Endodermal cell (in vitro differentiated cells): ENCODE measurements at regions not wholly inside any gene's neighbourhood (a gene's known extent, or its start where the extent isn't known, plus 50 kb on each side); places are given as distances from the start of the nearest gene placed in this dataset.

Source experiments
- DNase-seq: peaks from one replicate; pipeline ENCODE4 v3.0.0-alpha.2; 2017
- H3K27ac ChIP-seq: 2 replicates; pipeline ENCODE4 v1.5.1; 2013; ENCODE audit warnings: mild to moderate bottlenecking, low read depth, low read length, moderate library complexity
- H3K27me3 ChIP-seq: 2 replicates; pipeline ENCODE4 v1.6.1; 2013; ENCODE audit warnings: mild to moderate bottlenecking, low read length, moderate library complexity; ENCODE audit not compliant: insufficient read depth, control insufficient read depth, poor library complexity, severe bottlenecking
- H3K36me3 ChIP-seq: 2 replicates; pipeline ENCODE4 v1.7.0; 2013; ENCODE audit warnings: mild to moderate bottlenecking, low read length, moderate library complexity; ENCODE audit not compliant: control insufficient read depth, insufficient read depth
- H3K4me1 ChIP-seq: one replicate; pipeline ENCODE4 v1.7.0; 2013; ENCODE audit warnings: low read length; ENCODE audit not compliant: control insufficient read depth, insufficient read depth
- H3K4me3 ChIP-seq: 2 replicates; pipeline ENCODE4 v1.5.1; 2013; ENCODE audit warnings: mild to moderate bottlenecking, low read length, moderate library complexity
- H3K9ac ChIP-seq: 2 replicates; pipeline ENCODE4 v1.6.1; 2013; ENCODE audit warnings: mild to moderate bottlenecking, low read length, moderate library complexity; ENCODE audit not compliant: poor library complexity, severe bottlenecking; ENCODE audit errors: extremely low read depth
- H3K9me3 ChIP-seq: 2 replicates; pipeline ENCODE4 v1.6.1; 2013; ENCODE audit warnings: mild to moderate bottlenecking, low read length, moderate library complexity; ENCODE audit not compliant: control insufficient read depth
- H3K27ac Mint-ChIP-seq: 2 replicates; pipeline ENCODE4 v1.8.0; 2020; ENCODE audit warnings: mixed read lengths
- H3K27me3 Mint-ChIP-seq: 2 replicates; pipeline ENCODE4 v1.8.0; 2021; ENCODE audit warnings: mild to moderate bottlenecking, mixed read lengths; ENCODE audit not compliant: insufficient read depth
- H3K36me3 Mint-ChIP-seq: 2 replicates; pipeline ENCODE4 v1.8.0; 2020; ENCODE audit warnings: low read depth, mixed read lengths
- H3K4me1 Mint-ChIP-seq: 2 replicates; pipeline ENCODE4 v1.8.0; 2020; ENCODE audit warnings: mixed read lengths
- H3K4me3 Mint-ChIP-seq: 2 replicates; pipeline ENCODE4 v1.8.0; 2020; ENCODE audit warnings: mild to moderate bottlenecking, moderate library complexity, mixed read lengths
- H3K9me3 Mint-ChIP-seq: 2 replicates; pipeline ENCODE4 v1.8.0; 2020; ENCODE audit warnings: mild to moderate bottlenecking, mixed read lengths
- WGBS, 2 experiments: methylation state at CpG; one replicate each; pipeline versions ENCODE4 v1.1.5 to v1.1.7; 2013; ENCODE audit warnings: missing lambda C conversion rate in 2 of 2, mixed read lengths in 1 of 2; ENCODE audit not compliant: insufficient coverage in 1 of 2, insufficient read length in 1 of 2; 5-methylcytosine and 5-hydroxymethylcytosine counted together
- TF ChIP-seq, protein P1 (sequence below): fragments of 200-600 bp; sonication (generic); conservative IDR thresholded peaks from 2 replicates; pipeline ENCODE4 v1.5.0; 2021; ENCODE audit warnings: antibody characterized with exemption, mild to moderate bottlenecking

DNA sequence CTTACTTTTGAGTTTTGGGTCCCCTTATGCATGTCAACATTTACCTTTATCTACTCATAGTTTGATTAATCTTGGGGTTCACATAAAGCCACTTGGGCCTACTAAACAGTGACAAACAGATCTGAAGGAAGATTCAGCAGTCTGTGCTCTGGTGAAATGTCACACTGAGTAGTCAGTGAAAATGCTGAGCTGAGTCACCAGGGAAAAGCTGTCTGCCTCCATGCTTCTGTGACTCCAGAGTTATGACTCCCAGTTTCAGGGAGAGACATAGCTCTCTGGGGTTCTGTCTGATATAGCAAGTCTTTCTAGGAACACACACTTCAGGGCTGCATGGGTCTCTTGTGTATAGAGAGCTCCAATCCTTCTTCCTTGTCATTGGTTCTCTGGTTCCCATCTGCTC, 406.3 kb upstream of the FAR2 start:
- no peaks in the 10 kb centered on the region for H3K9me3 ChIP-seq
- no peaks in the 10 kb centered on the region for H3K36me3 ChIP-seq
- Mint-ChIP-seq H3K9me3 (peaks cover 1% of the 10 kb centered on the region), H3K36me3 (no peaks in the 10 kb centered on the region), H3K27me3 (no peaks in the 10 kb centered on the region), H3K4me1 (no peaks in the 10 kb centered on the region), H3K4me3 (no peak overlapping the region), H3K27ac (no peak overlapping the region)
- H3K27me3 ChIP-seq, result no peaks in the 10 kb centered on the region
- H3K4me1 ChIP-seq, result no peaks in the 10 kb centered on the region
- no peak for DNase-seq
- no peak overlapping the region for H3K9ac ChIP-seq
- no peak overlapping the region for H3K27ac ChIP-seq
- TF ChIP-seq, protein P1, sequence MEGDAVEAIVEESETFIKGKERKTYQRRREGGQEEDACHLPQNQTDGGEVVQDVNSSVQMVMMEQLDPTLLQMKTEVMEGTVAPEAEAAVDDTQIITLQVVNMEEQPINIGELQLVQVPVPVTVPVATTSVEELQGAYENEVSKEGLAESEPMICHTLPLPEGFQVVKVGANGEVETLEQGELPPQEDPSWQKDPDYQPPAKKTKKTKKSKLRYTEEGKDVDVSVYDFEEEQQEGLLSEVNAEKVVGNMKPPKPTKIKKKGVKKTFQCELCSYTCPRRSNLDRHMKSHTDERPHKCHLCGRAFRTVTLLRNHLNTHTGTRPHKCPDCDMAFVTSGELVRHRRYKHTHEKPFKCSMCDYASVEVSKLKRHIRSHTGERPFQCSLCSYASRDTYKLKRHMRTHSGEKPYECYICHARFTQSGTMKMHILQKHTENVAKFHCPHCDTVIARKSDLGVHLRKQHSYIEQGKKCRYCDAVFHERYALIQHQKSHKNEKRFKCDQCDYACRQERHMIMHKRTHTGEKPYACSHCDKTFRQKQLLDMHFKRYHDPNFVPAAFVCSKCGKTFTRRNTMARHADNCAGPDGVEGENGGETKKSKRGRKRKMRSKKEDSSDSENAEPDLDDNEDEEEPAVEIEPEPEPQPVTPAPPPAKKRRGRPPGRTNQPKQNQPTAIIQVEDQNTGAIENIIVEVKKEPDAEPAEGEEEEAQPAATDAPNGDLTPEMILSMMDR, result no peak
- no peak overlapping the region for H3K4me3 ChIP-seq

DNA sequence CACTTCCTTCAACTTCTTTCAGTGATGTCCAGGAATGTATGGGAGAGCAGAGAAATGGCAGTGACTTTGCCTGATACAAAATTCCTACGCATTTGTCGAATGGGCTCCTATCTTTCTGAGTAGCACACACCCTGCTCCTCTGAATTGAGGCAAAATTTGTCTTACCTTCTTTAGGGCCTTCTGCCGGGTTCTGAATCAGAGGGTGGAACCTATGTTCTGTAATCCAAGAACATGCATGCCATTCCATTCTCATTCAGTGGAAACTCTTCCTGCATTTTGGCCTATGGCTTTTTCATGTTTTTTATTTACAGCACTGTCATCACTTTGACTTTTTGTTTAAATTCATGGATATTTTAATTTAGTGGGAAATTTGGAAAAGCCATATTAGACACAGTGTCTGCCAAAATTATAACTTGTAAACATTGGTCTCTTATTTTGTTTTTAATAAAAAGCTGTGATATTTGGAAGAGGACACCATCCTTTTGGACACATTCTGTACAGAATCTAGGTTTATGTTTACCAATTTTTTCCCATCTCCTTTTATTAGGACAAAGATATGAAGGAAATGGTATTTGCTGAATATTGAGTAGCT, 402.2 kb upstream of the FAR2 start:
- Mint-ChIP-seq H3K4me1 (no peaks in the 10 kb centered on the region), H3K36me3 (no peaks in the 10 kb centered on the region), H3K4me3 (no peak overlapping the region), H3K27me3 (no peaks in the 10 kb centered on the region), H3K9me3 (no peaks in the 10 kb centered on the region), H3K27ac (no peak overlapping the region)
- Histone ChIP-seq H3K9me3 (no peaks in the 10 kb centered on the region), H3K4me3 (no peak overlapping the region), H3K36me3 (no peaks in the 10 kb centered on the region), H3K9ac (no peak overlapping the region), H3K27ac (no peak overlapping the region), H3K27me3 (no peaks in the 10 kb centered on the region), H3K4me1 (no peaks in the 10 kb centered on the region)
- no peak for DNase-seq
- whole genome bisulfite sequencing, 2 experiments, result 88 to 97% methylated on average over 3 of the region's 3 CpGs
- TF ChIP-seq, protein P1, result no peak

DNA sequence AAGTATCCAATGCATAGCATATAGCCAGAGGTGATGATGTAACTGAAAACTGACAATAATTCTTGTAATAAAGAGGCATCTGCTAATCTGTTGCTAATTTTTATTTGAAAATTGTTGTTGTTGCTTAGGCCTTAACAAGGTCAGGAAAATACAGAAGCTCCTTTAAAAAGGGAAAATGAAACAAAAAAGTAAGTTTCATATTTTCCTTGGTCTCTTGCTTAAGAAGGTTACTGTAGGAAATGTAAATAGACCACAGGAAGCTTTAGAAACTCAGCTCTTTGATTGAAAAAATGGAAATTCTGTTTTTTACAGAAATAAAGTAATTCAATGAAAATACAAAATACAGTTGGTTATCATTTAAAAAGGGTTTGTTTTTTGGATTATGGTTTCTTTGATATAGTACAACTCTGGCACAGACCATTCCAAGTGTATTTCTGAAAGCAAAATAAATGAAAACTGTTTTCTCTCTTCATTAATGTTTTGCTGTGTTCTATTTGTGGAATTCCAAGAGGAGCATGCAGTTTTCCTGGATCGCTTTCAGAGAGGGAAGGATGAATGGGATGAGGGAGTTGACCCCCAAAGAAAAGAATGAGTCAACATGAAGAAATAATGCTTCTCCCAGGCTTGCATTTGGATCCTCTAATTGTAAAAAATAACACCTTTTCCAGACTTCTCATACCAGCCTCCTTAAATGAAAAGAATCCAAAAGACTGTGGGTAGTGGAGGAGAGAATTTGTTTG, 398.0 kb upstream of the FAR2 start:
- Mint-ChIP-seq H3K9me3 (peaks cover 34% of the 10 kb centered on the region), H3K4me3 (no peak overlapping the region), H3K27me3 (no peaks in the 10 kb centered on the region), H3K36me3 (peaks cover 10% of the 10 kb centered on the region), H3K27ac (no peak overlapping the region), H3K4me1 (no peaks in the 10 kb centered on the region)
- Histone ChIP-seq H3K4me1 (no peaks in the 10 kb centered on the region), H3K9ac (no peak overlapping the region), H3K4me3 (no peak overlapping the region), H3K9me3 (no peaks in the 10 kb centered on the region), H3K27me3 (no peaks in the 10 kb centered on the region), H3K36me3 (no peaks in the 10 kb centered on the region), H3K27ac (no peak overlapping the region)
- DNase-seq, result no peak
- 94 to 100% methylated on average over 1 of the region's 1 CpG for WGBS, 2 experiments
- TF ChIP-seq, protein P1, result no peak
